ENCODE measurements at regions not wholly inside any gene's neighbourhood (a gene's known extent, or its start where the extent isn't known, plus 50 kb on each side); places are given as distances from the start of the nearest gene placed in this dataset.

DNA sequence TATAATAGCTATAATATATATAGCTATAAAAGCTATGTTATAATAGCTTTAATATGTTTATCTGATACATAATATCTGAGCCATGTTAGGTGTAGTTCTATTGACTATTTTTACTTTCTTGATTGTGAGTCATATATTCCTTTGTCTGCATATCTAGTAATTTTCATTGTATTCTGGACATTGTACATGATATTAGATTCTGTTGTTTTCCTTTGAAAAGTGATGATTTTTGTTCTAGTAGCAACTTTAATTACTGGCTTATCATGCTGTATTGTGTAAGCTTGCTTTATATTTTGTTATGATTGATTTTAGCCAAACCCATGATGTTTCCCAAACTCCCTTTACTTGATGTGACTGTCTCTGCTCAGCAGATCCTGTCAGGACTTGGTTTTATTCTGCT lies 125.7 kb upstream of the TCF4 start:
- TF ChIP-seq CTCF (IDR thresholded peaks at IDR 0.05) (no peak), POLR2A (IDR thresholded peaks at IDR 0.05) (no peak)

All from sigmoid colon (tissue), 3 donors.